ENCODE measurements at regions not wholly inside any gene's neighbourhood (a gene's known extent, or its start where the extent isn't known, plus 50 kb on each side); places are given as distances from the start of the nearest gene placed in this dataset.

DNA sequence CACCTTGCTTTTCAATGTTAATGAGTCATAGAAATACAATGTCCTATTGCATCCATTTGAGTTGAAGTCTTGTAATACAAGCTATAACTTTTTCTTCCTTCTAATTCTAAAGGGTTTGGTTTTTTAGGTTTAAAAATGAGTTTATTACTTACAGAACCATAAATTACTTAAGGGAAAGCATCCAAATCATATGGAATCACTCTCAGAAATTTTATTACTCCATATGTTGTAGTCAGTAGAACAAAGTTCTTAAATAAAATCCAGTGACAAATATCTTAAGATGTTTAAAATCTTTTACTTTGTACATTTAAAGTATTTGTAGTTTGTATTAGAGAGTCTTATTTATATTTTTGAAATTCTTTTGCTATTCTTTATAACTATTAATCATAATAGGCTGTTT is 253.2 kb downstream of the IPO8 start:
- no peak overlapping the region for H3K27ac ChIP-seq (ENCODE audit: poor library complexity, severe bottlenecking)
- no peaks in the 10 kb centered on the region for H3K27me3 ChIP-seq (ENCODE audit: insufficient read depth, poor library complexity, severe bottlenecking)
- ATAC-seq (ENCODE audit: low read depth) (no peak), DNase-seq (ENCODE audit: low spot score) (no peak)
- H3K36me3 ChIP-seq (ENCODE audit: low read depth), result no peaks in the 10 kb centered on the region
- TF ChIP-seq, protein P1, sequence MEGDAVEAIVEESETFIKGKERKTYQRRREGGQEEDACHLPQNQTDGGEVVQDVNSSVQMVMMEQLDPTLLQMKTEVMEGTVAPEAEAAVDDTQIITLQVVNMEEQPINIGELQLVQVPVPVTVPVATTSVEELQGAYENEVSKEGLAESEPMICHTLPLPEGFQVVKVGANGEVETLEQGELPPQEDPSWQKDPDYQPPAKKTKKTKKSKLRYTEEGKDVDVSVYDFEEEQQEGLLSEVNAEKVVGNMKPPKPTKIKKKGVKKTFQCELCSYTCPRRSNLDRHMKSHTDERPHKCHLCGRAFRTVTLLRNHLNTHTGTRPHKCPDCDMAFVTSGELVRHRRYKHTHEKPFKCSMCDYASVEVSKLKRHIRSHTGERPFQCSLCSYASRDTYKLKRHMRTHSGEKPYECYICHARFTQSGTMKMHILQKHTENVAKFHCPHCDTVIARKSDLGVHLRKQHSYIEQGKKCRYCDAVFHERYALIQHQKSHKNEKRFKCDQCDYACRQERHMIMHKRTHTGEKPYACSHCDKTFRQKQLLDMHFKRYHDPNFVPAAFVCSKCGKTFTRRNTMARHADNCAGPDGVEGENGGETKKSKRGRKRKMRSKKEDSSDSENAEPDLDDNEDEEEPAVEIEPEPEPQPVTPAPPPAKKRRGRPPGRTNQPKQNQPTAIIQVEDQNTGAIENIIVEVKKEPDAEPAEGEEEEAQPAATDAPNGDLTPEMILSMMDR (IDR thresholded peaks at IDR 0.05; ENCODE audit: poor library complexity, severe bottlenecking), result no peak
- H3K4me1 ChIP-seq (ENCODE audit: insufficient read depth, poor library complexity, severe bottlenecking), result no peaks in the 10 kb centered on the region
- no peak overlapping the region for H3K4me3 ChIP-seq (ENCODE audit: severe bottlenecking)
- no peaks in the 10 kb centered on the region for H3K9me3 ChIP-seq (ENCODE audit: severe bottlenecking)

DNA sequence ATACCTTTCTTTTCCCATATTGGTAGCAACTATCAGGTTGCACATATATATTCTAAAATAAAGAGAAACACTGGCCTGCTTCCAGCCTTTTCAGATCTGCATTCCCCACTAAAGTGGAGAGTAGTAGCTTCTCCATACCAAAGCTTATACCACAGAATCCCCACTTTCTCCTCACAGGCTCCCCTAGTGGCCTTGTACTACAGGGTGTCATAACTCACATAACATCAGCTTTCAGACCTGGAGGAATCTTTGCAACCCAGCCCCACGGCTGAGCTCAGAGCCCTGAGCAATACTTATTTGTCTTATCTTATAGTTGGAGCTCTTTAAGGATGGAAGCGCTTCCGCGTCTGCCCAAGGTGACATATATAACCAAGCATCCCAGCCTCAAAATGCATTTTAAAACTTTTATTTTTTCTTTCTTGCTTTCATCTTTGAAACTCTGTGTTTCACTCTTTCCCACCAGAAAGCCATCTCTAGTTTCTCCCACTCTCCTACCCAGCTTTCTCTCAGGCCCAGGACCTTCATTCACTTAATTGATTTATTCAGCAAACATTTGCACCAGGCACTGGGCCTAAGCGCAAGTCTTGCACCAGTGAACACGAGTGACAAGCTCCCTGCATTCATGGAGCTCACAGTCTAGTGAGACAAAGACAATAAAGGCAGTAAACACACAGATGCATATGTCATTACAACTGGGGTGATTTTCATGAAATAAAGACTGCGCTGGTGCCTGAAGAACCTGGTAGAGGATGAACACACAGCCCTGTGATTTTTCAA is 254.7 kb downstream of the IPO8 start:
- ATAC-seq (ENCODE audit: low read depth) (0 out of 3 replicates have a peak, but pooled peaks have one; percentile 36), DNase-seq (ENCODE audit: low spot score) (no peak)
- no peaks in the 10 kb centered on the region for H3K4me1 ChIP-seq (ENCODE audit: insufficient read depth, poor library complexity, severe bottlenecking)
- H3K27ac ChIP-seq (ENCODE audit: poor library complexity, severe bottlenecking), result no peak overlapping the region
- no peaks in the 10 kb centered on the region for H3K27me3 ChIP-seq (ENCODE audit: insufficient read depth, poor library complexity, severe bottlenecking)
- TF ChIP-seq, protein P1 (IDR thresholded peaks at IDR 0.05; ENCODE audit: poor library complexity, severe bottlenecking), result peak; percentile 38
- H3K4me3 ChIP-seq (ENCODE audit: severe bottlenecking), result no peak overlapping the region
- H3K9me3 ChIP-seq (ENCODE audit: severe bottlenecking), result no peaks in the 10 kb centered on the region
- no peaks in the 10 kb centered on the region for H3K36me3 ChIP-seq (ENCODE audit: low read depth)

DNA sequence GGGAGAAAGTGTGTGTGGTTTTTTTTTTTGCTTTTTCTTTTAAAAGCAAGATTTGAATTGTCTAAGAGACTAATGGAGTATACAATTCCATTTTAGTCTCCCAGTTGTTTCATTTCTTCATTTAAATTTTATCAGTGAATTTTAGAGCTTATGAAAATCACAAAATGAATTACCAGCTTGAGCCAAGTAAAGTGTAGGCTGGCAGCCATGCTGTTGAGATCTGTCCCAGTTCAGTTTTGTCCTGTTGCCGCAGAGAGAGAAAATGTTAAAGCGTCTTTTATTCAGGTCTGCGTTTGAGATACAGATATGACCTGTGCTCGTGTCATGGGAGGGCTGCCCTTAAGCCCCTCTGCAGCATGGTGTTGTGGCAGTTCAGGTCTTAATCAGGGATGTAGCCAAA is 256.5 kb downstream of the IPO8 start:
- H3K9me3 ChIP-seq (ENCODE audit: severe bottlenecking), result no peaks in the 10 kb centered on the region

DNA sequence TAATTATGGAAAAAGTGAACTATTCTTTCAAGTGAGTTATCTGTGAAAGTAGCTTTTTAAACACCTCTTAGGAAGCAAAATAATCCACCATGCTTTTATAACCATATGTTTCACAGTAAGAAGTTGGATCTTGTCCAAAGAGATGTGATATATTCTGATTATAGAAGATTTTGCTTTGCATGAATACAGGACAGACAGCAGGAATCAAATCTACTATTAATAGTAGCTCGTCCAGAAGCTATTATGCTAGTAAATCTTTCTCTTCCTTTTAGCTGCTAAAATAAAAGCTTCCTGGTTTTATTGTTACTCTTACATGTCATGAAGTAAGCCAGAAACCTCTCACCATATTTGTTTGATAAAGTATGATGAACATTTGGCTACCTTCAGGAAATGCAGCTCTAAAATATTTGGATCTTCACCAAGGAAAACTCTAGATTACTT is 257.0 kb downstream of the IPO8 start:
- Histone ChIP-seq H3K4me1 (ENCODE audit: insufficient read depth, poor library complexity, severe bottlenecking) (no peaks in the 10 kb centered on the region), H3K4me3 (ENCODE audit: severe bottlenecking) (no peak overlapping the region), H3K27me3 (ENCODE audit: insufficient read depth, poor library complexity, severe bottlenecking) (no peaks in the 10 kb centered on the region), H3K27ac (ENCODE audit: poor library complexity, severe bottlenecking) (no peak overlapping the region), H3K9me3 (ENCODE audit: severe bottlenecking) (no peaks in the 10 kb centered on the region), H3K36me3 (ENCODE audit: low read depth) (no peaks in the 10 kb centered on the region)
- ATAC-seq (ENCODE audit: low read depth) (no peak), DNase-seq (ENCODE audit: low spot score) (no peak)
- TF ChIP-seq, protein P1 (IDR thresholded peaks at IDR 0.05; ENCODE audit: poor library complexity, severe bottlenecking), result no peak

More for the DNA sequence above, 256.5 kb downstream of the IPO8 start:
- H3K27me3 ChIP-seq (ENCODE audit: insufficient read depth, poor library complexity, severe bottlenecking), result no peaks in the 10 kb centered on the region
- H3K4me3 ChIP-seq (ENCODE audit: severe bottlenecking), result no peak overlapping the region
- no peaks in the 10 kb centered on the region for H3K4me1 ChIP-seq (ENCODE audit: insufficient read depth, poor library complexity, severe bottlenecking)
- TF ChIP-seq, protein P1 (IDR thresholded peaks at IDR 0.05; ENCODE audit: poor library complexity, severe bottlenecking), result no peak
- ATAC-seq (ENCODE audit: low read depth) (no peak), DNase-seq (ENCODE audit: low spot score) (no peak)
- H3K36me3 ChIP-seq (ENCODE audit: low read depth), result no peaks in the 10 kb centered on the region
- no peak overlapping the region for H3K27ac ChIP-seq (ENCODE audit: poor library complexity, severe bottlenecking)

DNA sequence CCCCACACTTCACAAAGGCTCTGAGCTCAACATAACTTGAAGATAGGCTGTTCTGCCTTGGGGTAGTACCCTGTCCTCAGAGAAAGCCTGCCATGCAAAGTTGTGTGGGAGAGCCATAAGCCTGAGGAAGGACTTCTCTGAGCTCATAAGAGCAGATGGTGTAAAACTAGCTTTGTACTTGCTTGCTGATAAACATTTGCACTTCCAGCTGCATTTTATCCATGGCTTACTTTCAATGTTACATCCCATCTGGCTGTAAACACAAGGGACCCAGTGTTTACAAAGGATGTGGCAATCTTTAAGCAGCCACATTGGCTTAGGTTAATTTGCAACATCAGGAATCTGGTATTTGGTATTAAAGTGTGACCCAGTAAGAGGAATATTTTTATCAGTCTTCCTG is 258.1 kb downstream of the IPO8 start:
- ATAC-seq (ENCODE audit: low read depth) (no peak), DNase-seq (ENCODE audit: low spot score) (no peak)
- no peaks in the 10 kb centered on the region for H3K4me1 ChIP-seq (ENCODE audit: insufficient read depth, poor library complexity, severe bottlenecking)
- no peaks in the 10 kb centered on the region for H3K9me3 ChIP-seq (ENCODE audit: severe bottlenecking)
- TF ChIP-seq, protein P1 (IDR thresholded peaks at IDR 0.05; ENCODE audit: poor library complexity, severe bottlenecking), result no peak
- H3K27me3 ChIP-seq (ENCODE audit: insufficient read depth, poor library complexity, severe bottlenecking), result no peaks in the 10 kb centered on the region
- no peak overlapping the region for H3K4me3 ChIP-seq (ENCODE audit: severe bottlenecking)
- H3K27ac ChIP-seq (ENCODE audit: poor library complexity, severe bottlenecking), result no peak overlapping the region
- no peaks in the 10 kb centered on the region for H3K36me3 ChIP-seq (ENCODE audit: low read depth)

Measured in RWPE2 (cell line).